Brain microvascular endothelial cell (primary cell): ENCODE measurements at regions not wholly inside any gene's neighbourhood (a gene's known extent, or its start where the extent isn't known, plus 50 kb on each side); places are given as distances from the start of the nearest gene placed in this dataset.

Experiments used
- DNase-seq: peaks from one replicate; pipeline ENCODE4 v3.0.0-alpha.2; 2020
- H3K27ac ChIP-seq: fragments of 250-450 bp; sonication (Bioruptor Pico); 2 replicates; pipeline ENCODE4 v1.5.1; 2020; ENCODE audit warnings: mild to moderate bottlenecking, moderate library complexity
- H3K27me3 ChIP-seq: fragments of 250-450 bp; sonication (Bioruptor Pico); replicated peaks from 2 replicates; pipeline ENCODE4 v1.5.1; 2020; ENCODE audit warnings: mild to moderate bottlenecking
- H3K36me3 ChIP-seq: fragments of 250-450 bp; sonication (Bioruptor Pico); replicated peaks from 2 replicates; pipeline ENCODE4 v1.5.1; 2020; ENCODE audit warnings: mild to moderate bottlenecking
- H3K4me3 ChIP-seq: 2 replicates; pipeline ENCODE4 v1.5.1; 2011; ENCODE audit warnings: low read depth, mild to moderate bottlenecking, control low read depth, low read length, moderate library complexity
- in situ Hi-C: cut with HindIII; loops from 2 replicates; pipeline ENCODE4 v1.10.0; 2017; ENCODE audit warnings: low sequenced_read_pairs, low pct_ligation_motif_present
- TF ChIP-seq, protein P1 (sequence below): IDR thresholded peaks from 2 replicates; pipeline ENCODE4 v1.5.1; 2011; ENCODE audit warnings: low read depth, mild to moderate bottlenecking, moderate library complexity, low read length, control low read depth, inconsistent platforms; ENCODE audit errors: missing control alignments

- no peaks in the 10 kb centered on the region for H3K27me3 ChIP-seq
- H3K4me3 ChIP-seq: no peak overlapping the region
- TF ChIP-seq, protein P1, sequence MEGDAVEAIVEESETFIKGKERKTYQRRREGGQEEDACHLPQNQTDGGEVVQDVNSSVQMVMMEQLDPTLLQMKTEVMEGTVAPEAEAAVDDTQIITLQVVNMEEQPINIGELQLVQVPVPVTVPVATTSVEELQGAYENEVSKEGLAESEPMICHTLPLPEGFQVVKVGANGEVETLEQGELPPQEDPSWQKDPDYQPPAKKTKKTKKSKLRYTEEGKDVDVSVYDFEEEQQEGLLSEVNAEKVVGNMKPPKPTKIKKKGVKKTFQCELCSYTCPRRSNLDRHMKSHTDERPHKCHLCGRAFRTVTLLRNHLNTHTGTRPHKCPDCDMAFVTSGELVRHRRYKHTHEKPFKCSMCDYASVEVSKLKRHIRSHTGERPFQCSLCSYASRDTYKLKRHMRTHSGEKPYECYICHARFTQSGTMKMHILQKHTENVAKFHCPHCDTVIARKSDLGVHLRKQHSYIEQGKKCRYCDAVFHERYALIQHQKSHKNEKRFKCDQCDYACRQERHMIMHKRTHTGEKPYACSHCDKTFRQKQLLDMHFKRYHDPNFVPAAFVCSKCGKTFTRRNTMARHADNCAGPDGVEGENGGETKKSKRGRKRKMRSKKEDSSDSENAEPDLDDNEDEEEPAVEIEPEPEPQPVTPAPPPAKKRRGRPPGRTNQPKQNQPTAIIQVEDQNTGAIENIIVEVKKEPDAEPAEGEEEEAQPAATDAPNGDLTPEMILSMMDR: no peak
- no peaks in the 10 kb centered on the region for H3K36me3 ChIP-seq
- H3K27ac ChIP-seq: no peak overlapping the region
- no peak for DNase-seq
- in situ Hi-C loops: no loop called here
Observed at GRCh38 chr13:78420814-78421213, 182.5 kb downstream of the POU4F1 start.

DNA sequence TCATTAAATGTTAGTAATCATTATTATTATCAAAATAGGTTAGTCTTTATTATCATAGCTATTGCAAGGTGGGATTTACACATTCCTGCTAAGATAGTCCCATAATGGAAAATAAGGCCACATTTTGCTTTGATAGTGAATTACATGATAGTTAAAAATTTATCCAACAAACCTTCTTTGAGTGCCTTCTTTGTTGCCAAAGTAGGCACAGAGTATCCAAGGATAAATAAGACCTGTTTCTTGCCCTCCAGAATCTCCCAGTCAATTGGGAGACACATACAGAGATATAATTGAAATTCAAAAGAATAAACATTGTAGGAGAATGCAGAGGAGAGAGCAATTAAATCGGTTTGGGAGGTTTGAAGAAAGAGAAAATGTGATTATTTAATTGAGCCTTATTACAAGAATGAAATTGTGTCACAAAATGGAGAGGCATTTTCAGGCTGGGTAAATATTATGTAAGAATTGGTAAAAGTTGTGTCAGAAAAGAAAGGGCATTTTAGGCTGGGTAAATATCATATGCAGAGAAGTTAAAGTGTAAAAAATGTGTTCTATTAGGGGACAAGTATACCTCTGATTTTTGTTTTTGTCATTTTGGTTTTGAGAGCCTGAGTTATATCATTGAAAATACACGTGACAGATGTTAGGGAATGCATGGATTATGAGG lies 189.3 kb downstream of the POU4F1 start:
- Histone ChIP-seq H3K27me3 (no peaks in the 10 kb centered on the region), H3K27ac (no peak overlapping the region), H3K4me3 (no peak overlapping the region), H3K36me3 (no peaks in the 10 kb centered on the region)
- in situ Hi-C loops: no loop called here
- TF ChIP-seq, protein P1: no peak
- no peak for DNase-seq

DNA sequence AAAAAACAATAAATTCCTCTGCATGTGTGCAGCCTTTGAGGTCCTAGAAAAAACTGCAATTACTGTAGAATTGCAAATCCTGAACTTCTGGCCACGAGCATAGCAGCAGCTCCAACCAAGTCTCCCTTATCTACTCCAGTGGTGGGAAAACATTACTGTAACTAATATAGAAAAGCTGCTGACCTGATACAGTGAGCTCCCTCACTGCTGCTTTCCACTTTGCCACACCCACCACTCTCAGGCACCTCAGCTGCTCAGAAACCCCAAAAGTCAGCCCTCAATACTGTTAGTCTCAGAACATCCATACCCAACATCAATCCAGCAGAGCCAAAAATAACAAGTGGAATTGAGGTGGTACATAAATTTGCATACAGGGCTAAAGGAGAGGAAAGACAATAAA lies 192.5 kb downstream of the POU4F1 start:
- H3K36me3 ChIP-seq: no peaks in the 10 kb centered on the region
- TF ChIP-seq, protein P1: no peak
- no peak for DNase-seq
- no peaks in the 10 kb centered on the region for H3K27me3 ChIP-seq
- H3K4me3 ChIP-seq: no peak overlapping the region
- H3K27ac ChIP-seq: no peak overlapping the region
- in situ Hi-C loops: no loop called here

DNA sequence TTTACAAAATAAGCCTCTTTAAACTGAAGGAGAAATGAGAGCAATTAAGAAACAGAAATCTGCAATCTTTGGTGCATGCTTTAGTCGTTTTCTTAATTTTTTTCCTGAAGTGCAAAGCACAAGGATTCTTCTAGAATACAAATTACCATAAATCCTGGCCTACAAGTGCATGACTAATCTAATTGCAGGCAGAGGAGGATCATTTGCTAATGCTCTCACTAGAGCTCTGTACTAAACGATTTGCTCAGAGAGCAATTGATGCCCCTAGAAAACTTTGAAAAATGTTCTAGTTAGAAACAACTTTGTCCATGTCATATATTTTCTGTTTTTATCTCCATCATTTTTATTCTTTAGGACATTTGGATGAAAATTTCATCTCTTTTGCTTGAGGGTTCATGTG lies 193.2 kb downstream of the POU4F1 start:
- no peak overlapping the region for H3K4me3 ChIP-seq
- TF ChIP-seq, protein P1: no peak
- in situ Hi-C loops: no loop called here
- H3K27me3 ChIP-seq: no peaks in the 10 kb centered on the region
- no peak for DNase-seq
- H3K27ac ChIP-seq: no peak overlapping the region
- no peaks in the 10 kb centered on the region for H3K36me3 ChIP-seq

DNA sequence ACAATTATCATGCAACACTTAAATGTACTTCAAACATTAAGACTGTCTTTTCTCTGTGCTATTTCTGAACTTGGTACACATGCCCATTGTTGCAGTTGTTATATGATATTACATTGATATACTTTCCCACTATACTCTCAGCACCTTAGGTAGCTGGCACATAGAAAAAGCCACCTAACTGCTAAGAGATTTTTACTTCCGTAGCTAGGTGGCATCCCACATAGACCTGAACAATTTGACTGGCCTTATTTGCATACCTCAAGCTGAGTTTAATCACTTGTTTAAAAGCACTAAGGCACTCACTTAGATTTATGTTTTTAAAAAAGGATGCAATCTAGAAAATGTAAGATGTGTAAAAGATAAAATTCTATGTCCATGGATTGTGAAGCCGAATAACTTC lies 194.2 kb downstream of the POU4F1 start:
- Histone ChIP-seq H3K4me3 (no peak overlapping the region), H3K27me3 (no peaks in the 10 kb centered on the region), H3K27ac (no peak overlapping the region), H3K36me3 (no peaks in the 10 kb centered on the region)
- DNase-seq: no peak
- TF ChIP-seq, protein P1: no peak
- in situ Hi-C loops: no loop called here

DNA sequence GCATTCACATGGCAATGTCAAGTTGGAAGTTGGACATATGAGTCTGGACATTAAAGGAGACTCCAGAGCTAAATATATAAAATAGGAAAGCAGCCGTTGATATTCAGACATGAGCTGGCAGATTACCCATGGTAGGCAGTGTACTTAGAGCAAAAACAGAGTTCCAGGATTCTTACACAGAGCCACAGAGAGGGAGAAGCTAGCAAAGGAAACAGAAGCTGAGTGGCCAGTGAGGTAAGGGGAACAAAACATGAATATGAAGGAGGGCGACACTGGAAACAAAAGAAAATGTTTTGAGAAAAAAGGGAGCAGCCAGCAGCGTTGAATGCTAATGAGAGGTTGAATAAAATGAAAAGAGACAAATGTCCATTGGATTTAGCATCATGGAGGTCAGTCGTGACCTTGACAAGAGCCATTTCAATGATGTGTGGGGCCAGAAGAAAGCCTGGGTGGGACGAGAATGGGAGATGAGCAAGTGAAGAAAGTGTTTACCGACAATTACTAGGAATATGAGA lies 198.4 kb downstream of the POU4F1 start:
- H3K36me3 ChIP-seq: no peaks in the 10 kb centered on the region
- H3K4me3 ChIP-seq: no peak overlapping the region
- H3K27ac ChIP-seq: no peak overlapping the region
- TF ChIP-seq, protein P1: no peak
- in situ Hi-C loops: no loop called here
- no peaks in the 10 kb centered on the region for H3K27me3 ChIP-seq
- DNase-seq: no peak
